ENCODE measurements at regions not wholly inside any gene's neighbourhood (a gene's known extent, or its start where the extent isn't known, plus 50 kb on each side); places are given as distances from the start of the nearest gene placed in this dataset.

DNA sequence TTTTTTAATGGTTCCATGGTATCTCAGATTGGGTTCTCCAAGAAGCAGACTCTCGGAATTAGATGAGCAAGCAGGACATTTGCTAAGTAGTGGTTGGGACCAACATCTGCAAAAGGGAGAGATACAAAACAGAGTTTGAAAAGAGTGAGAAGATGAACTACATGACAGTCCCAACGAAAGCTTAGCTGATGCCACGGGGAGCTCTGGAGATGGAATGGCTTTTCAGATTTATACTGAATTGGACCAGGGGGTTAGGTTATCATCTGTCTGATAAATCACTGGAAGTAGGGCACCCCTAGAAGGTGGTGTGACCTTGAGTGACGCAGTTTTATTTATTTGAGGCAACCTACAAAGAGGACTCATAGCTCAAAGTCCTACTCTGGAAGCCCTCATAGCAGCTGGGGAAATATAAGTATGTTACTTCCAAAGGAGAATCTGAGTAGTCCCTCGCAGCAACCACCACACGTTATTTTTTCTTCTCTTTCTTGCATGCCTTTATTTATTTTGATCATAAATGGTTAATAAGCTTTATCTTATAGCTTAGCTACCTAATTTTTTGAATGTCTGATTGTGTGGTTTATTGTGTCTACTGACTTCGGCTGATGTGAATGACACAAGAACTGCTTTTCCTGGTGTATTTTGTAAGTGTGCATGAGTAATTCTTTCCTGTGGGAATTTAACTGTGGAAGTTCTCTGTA is 815.4 kb downstream of the SQOR start:
- DNase-seq = no peak

DNA sequence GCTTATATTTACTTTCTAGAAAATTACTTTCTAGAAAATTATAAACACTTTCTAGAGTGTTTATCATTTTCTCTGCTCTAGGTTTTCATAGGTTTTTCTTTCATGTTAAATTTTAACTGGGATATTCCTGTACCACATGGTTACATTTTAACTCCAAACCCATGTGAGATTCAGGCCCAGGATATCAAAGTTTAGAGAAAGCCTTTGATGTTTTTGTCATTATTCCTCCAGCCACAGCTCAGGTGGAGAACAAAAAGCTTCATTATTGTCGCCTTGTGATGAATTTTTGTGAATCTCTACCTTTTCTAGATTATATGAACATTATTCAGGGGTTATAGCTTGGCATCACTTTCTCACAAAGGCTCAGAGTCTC is 816.0 kb downstream of the SQOR start:
- no peak for DNase-seq

DNA sequence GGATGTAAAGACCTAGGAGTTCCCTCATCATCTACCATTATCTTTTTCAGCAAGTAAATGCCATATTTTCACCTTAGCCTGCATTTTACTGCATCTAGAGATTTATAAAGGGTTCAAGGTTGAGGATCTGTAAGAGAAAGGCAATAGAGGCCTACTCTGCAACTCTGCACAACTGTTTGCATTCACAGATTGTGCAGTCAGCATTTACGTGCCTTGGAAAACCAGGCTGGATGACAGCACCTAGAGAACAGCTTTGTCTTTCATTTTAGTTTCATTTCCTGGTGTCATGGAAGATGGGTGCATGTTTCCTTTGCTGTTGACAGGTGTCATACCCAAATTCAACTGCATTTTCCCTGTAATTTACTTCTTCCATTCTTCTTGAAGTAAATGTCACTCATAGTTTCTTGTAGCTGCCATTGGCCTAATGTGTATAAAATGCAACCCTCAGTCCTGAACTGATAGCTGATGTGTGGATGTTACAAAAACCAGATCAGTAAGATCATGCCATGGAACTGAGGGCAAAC is 817.5 kb downstream of the SQOR start:
- DNase-seq = no peak

DNA sequence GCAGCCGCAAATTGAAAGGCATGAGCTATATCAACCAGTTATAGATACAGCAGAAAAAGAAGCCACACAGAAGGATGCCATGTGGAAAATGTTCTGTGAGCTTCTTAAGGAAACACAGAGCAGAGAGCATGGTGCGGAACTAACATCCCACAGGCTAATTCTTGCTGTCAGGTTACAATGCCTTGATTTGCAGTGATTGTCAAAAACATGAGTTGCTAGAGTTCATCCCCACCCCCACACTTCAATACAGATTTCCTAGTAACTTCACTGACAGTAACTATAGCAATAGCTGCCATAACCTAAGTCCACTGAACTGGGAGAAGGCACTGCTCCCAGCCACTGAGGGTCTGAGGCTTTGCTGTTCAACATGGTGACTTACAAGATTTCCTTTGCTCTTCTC is 821.6 kb downstream of the SQOR start:
- DNase-seq = no peak

DNA sequence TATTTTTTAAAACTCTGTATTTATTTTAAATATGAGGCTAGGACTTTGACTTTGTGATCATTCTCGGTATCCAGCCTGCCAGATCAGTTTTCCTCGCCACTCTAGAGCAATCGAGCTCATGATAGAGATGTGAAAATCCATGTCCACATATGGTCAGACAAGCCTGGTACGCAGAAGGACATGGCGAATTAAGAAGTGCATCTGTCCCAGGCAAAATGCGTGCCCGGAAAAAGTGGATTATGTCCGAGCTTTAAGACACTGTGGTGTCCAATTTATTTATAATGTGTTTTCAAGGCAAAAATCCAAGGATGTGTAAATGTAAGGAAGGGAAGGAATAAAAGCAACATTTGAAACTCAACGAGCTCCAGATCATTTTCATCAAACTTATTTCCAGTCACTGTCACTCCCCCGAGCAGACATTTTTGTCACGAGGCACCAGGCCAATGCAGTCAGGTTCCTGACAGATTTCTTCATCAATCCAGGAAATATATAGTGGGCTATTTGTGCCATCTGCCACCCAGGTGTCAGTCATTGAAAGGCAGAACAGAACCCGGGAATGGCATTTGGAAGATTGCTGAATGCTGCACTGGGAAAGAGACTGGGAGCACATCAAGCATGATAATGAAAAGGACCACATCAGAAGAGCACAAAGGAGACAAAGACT is 825.7 kb downstream of the SQOR start:
- DNase-seq = no peak

DNA sequence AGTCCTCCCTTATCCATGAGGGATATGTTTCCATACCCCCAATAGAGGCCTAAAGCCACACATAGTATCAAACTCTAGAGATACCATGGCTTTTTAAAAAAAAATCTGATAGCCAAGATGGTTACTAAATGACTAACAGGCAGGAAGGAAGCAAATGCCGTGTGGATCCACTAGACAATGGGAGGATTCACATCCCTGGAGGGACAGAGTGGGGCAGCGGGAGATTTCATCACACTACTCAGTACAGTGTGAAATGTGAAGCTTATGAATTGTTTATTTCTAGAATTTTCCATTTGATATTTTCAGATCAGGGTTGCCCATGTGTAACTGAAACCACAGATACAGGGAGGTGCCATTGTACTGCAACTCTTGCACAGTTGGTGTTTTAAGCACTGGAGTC is 826.6 kb downstream of the SQOR start:
- DNase-seq = no peak

DNA sequence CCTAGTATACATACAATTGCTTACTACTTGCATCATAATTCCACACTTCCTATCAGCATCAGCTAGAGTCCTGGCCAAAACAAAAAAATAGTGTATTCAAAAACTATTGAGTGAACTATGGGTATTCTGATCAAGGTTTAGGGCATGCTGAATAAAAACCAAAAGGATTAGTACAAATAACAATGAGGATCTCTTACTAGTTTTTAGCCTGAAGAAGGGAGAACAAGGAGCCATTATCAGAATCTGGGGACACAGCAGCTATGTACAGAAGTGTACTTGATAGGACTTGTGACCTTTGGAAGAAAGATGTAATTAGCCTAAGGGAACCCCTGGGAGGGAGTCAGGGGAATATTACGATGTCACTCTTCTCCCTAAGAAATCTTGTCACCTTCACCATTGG is 832.2 kb downstream of the SQOR start:
- no peak for DNase-seq

DNA sequence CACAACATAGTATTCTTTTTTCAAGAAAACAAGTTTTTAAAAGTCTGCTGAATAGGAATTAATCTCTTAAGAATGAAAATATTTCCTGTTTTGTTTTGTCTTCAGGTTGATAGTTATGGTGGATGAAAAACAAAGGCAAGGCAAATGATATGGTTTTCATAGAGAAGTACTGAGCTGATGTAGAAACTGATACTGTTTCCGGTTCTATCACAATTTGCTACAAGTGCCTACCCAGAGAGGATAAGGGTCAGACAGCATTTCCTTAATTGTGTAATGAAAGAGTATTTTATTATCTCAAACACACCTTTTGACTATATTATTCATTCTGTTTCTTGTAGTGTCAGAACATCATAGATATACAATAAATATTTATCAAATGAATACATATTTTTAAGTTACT is 836.3 kb downstream of the SQOR start:
- no peak for DNase-seq

DNA sequence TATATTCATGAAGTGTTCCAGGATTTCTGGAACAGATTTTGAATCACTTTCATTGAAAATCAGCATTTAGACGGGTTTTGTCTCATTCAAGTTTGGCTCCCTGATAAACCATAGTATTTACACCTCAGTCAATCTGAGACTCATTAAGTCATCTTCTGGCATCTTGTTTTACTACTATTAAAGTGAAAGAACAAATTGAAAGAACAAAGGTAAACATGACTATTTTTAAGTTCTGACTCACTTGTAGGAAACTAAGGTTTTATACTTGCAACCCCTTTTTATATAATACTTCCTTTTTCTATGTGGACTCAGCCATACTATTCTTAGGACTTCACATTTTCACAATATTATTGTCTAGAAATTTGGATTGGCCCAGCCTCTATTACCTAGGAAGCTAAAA is 854.4 kb downstream of the SQOR start:
- no peak for DNase-seq

DNA sequence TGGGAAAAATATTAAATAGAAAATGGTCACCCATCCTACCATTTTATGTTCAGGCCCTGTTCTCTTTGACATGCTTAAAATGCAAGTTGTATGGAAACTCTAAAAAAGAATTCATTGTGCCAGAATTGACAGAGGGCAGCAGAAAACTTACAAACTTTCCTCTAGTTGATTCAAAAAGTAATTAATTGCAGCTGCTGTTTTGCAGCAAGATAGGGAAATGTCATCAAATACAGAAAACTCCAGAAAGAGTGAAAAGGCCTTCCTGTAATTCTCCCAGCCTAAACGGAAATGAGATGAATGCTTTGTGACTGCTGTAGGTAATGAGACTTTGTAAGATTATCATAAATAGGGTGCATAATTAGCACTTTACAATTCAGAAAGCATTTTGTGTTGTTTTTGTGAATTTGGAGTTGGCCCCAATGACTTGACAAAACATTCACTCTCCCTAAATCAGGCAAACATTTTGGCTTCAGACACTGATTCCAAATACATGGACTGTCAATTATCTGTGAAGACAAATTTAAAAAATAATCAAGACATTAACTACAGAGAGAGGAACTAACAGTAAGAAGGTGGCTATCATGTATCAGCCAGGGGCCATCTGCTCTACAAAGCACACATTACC is 861.8 kb downstream of the SQOR start:
- DNase-seq = no peak

DNA sequence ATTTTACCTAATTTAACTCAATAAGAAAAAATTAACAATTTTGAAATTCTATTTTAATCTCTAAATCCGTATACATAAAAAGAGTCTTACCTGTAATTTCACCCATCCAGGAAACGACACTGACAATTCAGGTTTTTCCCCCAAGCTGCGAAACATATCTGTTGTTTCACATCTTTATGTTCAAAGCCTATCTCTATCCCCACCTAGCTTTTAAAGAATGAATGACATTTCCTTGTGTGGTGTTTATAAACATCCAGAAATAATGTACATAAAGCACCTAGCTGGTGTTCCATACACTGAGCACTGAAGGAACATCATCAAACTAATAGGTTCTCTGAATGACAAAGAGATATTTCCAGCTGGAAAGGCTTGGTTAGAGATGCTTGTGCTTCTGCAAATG is 867.8 kb downstream of the SQOR start:
- no peak for DNase-seq

DNA sequence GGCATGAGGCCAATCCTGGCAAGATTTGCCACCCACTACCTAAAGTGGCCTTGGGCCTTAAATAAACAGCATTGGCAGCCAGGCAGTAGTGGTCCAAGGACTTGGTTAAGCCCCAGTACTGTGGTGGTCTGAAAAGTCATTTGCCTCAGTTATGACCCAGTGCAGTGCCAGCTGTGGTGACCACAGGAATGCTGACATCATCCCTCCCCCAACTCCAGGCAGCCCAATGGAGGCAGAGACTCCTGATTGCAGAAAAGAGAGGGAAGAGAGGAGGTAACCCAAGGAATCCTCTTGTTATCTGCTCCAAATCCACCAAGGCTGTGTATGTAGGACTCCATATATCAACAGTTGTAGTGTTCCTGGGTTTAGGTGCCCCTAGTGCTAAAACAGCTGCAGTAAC is 883.6 kb downstream of the SQOR start:
- no peak for DNase-seq

DNA sequence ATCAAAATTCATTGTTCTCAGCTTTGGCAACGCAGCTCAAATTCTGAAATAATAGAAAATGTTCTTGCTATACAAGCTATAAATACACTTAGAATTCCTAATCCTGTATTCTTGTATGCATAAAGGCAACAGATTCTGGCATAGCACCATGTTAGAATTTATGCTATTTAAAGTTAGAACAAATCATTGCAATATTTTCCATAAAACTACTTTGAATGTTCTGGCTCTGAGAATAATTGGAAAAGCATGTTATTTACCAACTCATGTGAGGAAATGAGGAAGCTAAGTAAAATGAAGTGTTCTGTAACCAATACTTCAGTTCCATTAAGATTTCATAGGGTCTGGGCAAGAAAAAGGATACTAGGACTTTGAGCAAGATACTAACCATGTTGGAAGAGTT is 888.9 kb downstream of the SQOR start:
- no peak for DNase-seq

DNA sequence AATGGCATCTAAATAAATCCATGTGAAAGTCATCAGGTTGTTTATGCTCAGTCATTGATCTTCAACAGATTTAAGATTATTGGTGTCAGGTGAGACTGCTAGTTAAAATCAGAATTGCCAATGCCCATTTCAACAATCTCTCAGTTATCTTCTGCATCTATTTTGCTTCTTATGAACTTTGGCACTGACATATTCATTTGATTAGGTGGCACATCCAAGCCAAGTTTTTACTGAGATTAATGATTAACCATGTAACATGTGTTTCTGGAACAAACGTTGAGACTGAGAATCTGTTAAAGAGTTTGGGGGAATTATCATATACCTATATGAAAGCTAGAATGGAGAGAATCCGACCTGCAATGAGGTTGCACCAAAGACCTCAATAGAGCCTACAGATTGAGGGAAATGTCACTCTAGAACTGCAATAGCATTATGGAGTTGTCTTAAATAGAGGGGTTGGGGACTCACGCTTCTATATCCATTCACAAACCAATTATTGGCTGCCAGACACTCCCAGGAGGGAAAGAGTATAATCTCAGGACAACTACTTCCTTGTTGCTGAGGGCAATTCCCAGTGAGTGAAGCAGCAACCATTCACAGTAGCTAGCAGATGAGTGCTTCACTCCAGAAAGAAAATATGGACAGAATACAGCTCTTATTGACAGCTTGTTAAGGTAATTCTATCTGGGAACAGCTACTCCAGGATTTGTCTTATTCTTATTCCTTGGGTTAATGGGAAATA is 891.3 kb downstream of the SQOR start:
- DNase-seq = no peak

DNA sequence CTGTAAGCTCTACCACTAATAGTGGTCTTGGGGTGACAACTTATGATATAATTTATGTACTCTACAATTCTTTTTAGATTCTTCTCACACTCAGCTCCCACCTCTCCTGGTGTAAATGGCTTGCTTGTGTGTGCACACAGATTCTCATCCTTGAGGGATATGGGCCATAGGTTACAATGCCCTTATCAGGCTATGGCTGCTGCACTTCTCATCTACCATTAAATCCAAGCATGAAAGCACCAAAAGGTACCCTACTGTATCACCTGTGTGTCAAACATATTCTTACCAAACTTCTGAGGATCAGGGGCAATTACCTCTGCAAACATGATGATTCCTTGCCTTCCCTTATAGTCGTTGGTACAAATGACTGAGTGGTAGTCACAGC is 891.9 kb downstream of the SQOR start:
- no peak for DNase-seq

DNA sequence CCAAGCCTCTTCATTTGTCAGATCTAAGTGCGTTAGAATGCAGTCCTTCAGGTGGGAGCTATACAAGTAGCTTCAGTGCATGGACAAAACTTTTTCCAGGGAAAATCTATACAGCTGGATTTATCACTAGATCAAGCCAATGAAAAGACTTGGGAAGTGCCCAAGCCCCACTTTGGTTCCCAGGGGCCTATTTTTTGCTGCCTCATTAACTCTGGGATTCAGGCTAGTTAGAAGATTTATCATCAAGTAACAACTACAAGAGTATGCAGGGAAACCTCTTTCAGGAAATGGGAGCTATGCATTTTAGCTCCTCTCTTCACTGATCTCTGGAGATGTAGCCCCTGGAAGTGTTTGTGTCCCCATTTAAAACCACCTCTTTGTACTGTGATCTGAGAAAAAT is 908.8 kb downstream of the SQOR start:
- no peak for DNase-seq

DNA sequence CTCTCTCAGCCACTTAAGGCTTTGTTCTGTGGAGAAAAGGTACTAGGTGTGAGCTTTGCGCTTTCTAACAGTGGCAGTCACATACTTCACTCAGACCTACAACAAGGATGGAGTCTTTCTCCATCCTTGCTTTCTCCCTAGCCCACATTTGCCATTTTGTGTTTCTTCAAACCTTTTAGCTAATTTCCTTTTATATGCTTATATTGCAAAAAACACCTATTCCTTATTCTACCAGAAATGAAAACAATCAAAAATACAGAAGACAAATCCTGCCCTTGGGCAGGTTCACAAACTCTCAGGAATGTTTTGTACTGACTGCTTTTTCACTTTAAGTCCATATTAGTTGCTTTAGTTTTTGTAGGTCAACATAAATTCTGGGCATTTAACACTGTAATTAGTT is 914.2 kb downstream of the SQOR start:
- DNase-seq = no peak

DNA sequence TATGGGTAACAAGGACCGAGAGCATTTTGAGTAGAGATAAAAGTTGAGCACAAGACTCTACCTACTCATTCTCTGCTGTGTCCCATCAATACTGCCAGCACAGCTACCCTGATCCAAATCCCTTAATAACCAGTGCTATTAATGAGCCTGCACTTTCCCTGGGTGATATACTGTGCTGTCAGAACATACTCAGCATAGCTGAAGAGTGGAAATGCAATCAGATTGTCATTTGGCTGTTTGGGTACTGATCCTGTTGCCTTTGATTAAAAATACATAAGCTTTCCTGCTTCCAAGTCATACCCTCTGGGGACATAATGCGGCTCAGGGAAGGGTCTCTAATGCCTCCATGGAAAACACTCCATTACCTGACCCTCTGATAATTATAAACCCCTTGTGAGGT is 917.5 kb downstream of the SQOR start:
- DNase-seq = no peak

DNA sequence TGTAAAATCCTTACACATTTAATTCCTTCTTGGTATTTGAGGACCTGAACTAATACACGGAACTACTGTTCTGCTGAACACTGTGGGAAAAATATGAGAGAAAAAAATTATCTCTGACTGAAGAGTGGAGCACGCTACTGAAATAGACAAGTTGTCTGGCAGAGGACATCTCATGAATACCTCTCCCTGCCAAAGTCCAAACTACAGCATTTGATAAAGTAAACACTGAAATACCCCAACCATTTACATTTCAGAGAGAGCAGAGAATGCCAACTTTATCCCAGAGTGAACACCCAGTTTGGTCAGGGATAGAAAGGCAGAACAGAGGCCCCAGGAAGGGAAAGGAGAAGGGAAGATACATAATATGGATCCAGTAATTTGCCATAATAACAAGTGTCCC is 920.7 kb downstream of the SQOR start:
- no peak for DNase-seq

DNA sequence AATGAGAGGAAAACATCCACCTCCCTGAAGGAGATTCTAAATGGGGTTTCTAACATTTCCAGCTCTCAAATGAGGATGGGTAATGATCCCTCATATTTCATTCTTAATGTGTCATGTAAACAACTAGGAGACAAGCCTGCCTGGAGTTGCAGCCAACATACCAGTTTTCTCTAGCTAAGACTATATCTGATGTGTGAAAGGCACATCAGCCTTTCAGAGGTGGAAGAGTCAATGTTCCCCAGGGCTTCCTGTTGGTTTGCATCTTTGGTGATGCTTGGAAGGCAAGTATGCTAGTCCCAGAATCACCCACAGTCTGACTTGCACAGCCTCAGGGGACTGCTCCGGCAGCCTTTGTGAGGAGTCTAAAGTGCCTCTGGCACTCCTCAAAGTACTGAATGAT is 921.2 kb downstream of the SQOR start:
- no peak for DNase-seq

DNA sequence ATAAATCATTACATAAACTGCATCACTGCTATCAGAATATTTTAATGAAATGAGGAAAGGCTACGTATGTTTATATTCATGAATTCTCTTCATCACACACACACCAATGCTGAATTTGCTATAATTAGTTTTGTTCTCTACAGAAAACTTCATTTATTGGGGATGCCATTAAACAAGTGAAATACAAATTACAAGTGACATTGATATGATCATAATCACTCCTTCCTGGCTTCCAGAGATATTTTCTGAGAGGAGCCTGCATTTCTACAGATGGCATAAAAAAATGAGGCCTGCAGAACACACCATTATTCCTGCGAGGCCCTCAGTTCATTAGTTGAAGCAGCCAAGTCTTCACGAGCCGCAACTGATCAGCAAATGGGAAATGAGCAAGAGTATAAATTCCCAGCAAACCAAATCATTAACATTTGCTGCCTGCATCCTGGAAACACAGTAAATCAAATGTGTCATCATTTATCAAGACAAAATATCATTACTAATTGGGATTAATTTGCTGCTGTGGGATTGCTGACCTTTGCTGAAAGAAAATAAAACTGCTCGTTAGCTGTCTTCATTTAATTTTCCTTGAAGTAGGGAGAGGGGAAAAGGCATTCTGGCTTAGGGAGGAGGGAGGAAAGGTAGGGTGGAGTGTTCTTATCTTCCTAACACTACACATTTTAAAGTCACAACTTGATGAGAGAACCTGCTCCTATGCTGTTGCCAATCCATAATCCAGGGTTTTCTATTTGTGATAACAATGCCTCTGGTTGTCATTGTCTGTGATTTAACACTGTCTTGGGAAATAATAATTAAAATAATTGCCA is 921.9 kb downstream of the SQOR start:
- DNase-seq = no peak

DNA sequence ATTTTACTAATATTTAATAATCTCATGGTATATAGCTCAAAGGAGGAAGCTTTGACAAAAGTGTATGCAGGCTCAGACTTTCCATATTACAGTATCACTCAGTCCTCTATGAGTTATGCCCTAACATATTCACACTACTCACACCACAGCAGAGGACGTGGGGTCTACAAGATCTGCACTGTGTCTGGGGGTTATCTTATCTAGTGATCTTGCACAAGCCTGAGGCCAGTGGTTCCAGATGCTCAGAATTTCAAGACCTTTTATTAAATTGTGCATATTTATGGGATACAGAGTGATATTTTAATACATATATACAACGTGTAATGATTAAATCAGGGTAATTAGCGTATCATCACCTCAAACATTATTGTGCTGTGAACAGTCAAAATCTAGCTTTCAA is 933.1 kb downstream of the SQOR start:
- DNase-seq = no peak

DNA sequence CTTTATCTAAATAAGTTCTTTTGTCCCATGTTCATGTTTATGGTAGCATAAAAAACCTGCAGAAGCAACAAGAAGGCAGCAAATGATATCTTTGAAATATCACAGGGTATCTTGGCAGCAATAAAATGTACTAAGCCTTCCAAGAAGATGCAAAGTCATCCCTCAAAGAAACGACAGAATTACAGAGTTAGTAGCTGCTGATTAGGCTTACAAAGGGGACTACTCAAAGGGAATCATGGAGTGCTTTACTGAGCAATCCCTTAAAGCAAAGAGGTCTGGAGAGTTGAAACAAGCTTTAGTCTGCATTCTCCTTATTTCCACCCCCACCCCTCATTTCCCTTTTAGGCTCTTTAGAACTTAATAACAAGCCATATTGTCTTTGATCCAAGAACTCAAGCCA is 935.0 kb downstream of the SQOR start:
- no peak for DNase-seq
